Activated CD8-positive, alpha-beta T cell treated with anti-CD3 and anti-CD28 coated beads, Interleukin-2, amount 10 ng/mL, durations not matched to agents 7 days and 5 days (primary cell): ENCODE measurements at regions not wholly inside any gene's neighbourhood (a gene's known extent, or its start where the extent isn't known, plus 50 kb on each side); places are given as distances from the start of the nearest gene placed in this dataset.
"Not testable (repeated sequence)": the region's sequence is repeated elsewhere in the genome, so short reads cannot be mapped to it uniquely, and the experiment has no call there.

ENCODE experiments used
- ATAC-seq: fragments of 150-1000 bp; cut with Tn5 transposase; one replicate; pipeline ENCODE4 v1.10.0; 2021; ENCODE audit warnings: moderate library complexity
- CTCF ChIA-PET: fragments of 350-600 bp; sonication (Branson Sonifier 250); formaldehyde crosslinking; loops from one replicate; lab custom pipeline; 2021; ENCODE audit warnings: antibody characterized with exemption; lab: Charles Lee
- POLR2A ChIA-PET: fragments of 350-600 bp; sonication (Branson Sonifier 250); formaldehyde crosslinking; loops from one replicate; lab custom pipeline; 2021; ENCODE audit warnings: antibody characterized with exemption; lab: Charles Lee
- DNase-seq: peaks from one replicate; pipeline ENCODE4 v3.0.0-alpha.2; 2020
- H3K27ac Mint-ChIP-seq: one replicate; pipeline ENCODE4 v1.8.0; 2021; ENCODE audit warnings: mild to moderate bottlenecking, mixed read lengths
- H3K27me3 Mint-ChIP-seq: one replicate; pipeline ENCODE4 v1.8.0; 2021; ENCODE audit warnings: low read depth, mixed read lengths
- H3K36me3 Mint-ChIP-seq: one replicate; pipeline ENCODE4 v1.8.0; 2021; ENCODE audit warnings: low read depth, mixed read lengths
- H3K4me1 Mint-ChIP-seq: one replicate; pipeline ENCODE4 v1.8.0; 2021; ENCODE audit warnings: low read depth, mixed read lengths
- H3K4me3 Mint-ChIP-seq: one replicate; pipeline ENCODE4 v1.8.0; 2021; ENCODE audit warnings: mild to moderate bottlenecking, mixed read lengths
- H3K9me3 Mint-ChIP-seq: one replicate; pipeline ENCODE4 v1.8.0; 2022; ENCODE audit warnings: mixed read lengths; ENCODE audit not compliant: insufficient read depth

DNA sequence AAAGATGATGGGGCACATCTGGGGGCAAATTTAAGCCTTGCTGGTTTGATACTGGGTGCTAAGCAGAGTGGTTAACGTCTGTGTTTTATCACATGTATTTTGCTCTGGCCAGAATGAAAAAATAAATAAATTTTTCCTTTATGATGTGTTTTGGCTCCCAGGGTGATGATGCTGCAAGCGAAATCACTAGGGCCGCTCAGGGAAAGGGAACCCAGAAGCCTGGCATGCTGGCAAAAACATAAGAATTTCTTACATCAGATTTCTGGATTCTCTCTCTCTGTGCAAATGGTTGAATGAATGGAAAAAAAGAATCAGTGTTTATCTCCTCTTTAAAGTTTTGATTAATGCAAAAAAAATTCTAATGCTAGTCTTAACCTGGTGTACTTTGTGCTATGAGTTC is 1975.2 kb upstream of the C9orf72 start:
- DNase-seq (no peak), ATAC-seq (no peak)
- Mint-ChIP-seq H3K4me1 (no peaks in the 10 kb centered on the region), H3K36me3 (no peaks in the 10 kb centered on the region), H3K27me3 (no peaks in the 10 kb centered on the region), H3K4me3 (no peak overlapping the region), H3K9me3 (peaks cover 10% of the 10 kb centered on the region), H3K27ac (no peak overlapping the region)
- ChIA-PET CTCF (no interaction called here), POLR2A (no interaction called here)

DNA sequence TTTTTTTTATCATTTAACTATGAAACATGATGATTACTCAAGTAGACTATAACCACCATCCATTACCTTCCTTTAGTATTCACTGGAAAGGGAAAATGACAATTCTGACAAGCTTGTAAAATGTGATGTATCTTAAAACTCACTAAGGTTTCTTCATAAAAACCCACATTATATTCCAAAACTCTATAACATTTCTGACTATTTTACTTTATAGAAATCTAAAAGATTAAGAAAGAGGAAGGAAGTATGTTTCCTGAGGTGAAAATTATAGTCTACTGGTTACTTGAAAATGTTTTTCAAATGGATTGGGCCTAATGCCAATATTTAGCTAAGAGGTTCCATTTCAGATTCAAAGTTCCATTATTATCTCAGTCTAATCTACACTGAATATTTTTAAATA is 1982.2 kb upstream of the C9orf72 start:
- CTCF ChIA-PET, result no interaction called here
- H3K9me3 Mint-ChIP-seq, result peaks cover 8% of the 10 kb centered on the region
- H3K4me1 Mint-ChIP-seq, result no peaks in the 10 kb centered on the region
- POLR2A ChIA-PET, result no interaction called here
- DNase-seq (no peak), ATAC-seq (no peak)
- H3K4me3 Mint-ChIP-seq, result no peak overlapping the region
- H3K27me3 Mint-ChIP-seq, result no peaks in the 10 kb centered on the region
- H3K36me3 Mint-ChIP-seq, result no peaks in the 10 kb centered on the region
- H3K27ac Mint-ChIP-seq, result no peak overlapping the region

DNA sequence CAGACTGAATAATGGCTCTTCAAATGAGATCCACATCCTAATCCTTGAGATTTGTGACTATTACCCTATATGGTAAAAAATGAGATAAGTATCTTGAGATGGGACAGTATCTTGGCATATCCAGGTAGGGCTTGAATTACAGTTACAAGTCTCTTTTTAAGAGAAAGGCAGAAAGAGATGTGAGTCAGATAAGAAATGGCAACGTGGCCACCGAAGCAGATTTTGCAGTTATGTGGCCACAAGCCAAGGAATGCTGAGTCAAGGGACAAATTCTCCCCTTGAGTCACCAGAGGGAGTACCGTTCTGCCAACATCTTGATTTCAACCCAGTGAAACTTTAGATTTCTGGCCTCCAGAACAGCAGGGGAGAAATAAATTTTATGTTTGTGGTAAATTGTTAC is 1983.0 kb upstream of the C9orf72 start:
- DNase-seq (no peak), ATAC-seq (no peak)
- no peaks in the 10 kb centered on the region for H3K27me3 Mint-ChIP-seq
- ChIA-PET CTCF (no interaction called here), POLR2A (no interaction called here)
- no peak overlapping the region for H3K27ac Mint-ChIP-seq
- H3K36me3 Mint-ChIP-seq, result no peaks in the 10 kb centered on the region
- peaks cover 8% of the 10 kb centered on the region for H3K9me3 Mint-ChIP-seq
- no peak overlapping the region for H3K4me3 Mint-ChIP-seq
- H3K4me1 Mint-ChIP-seq, result no peaks in the 10 kb centered on the region

DNA sequence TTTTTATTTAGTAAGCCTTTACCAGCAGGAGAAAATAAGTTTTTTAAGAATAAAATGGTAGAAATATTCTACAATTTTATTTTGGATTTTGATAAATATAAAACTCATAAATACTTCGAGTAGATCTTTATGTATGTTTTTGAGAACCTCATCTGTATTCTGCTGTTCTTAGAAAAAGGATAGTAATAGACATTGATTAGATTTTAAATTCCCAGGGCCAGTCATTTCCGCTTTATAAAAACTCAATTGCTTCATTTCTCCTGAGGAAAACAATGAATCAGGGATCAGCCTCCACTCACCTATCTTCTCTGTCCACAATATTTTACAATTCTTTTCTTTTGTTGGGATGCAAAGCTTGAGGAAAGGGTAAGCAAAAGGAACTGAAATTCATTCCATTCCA is 1983.5 kb upstream of the C9orf72 start:
- ATAC-seq (no peak), DNase-seq (no peak)
- H3K27me3 Mint-ChIP-seq, result no peaks in the 10 kb centered on the region
- H3K9me3 Mint-ChIP-seq, result peaks cover 8% of the 10 kb centered on the region
- H3K27ac Mint-ChIP-seq, result no peak overlapping the region
- POLR2A ChIA-PET, result no interaction called here
- H3K36me3 Mint-ChIP-seq, result no peaks in the 10 kb centered on the region
- CTCF ChIA-PET, result no interaction called here
- no peak overlapping the region for H3K4me3 Mint-ChIP-seq
- no peaks in the 10 kb centered on the region for H3K4me1 Mint-ChIP-seq

DNA sequence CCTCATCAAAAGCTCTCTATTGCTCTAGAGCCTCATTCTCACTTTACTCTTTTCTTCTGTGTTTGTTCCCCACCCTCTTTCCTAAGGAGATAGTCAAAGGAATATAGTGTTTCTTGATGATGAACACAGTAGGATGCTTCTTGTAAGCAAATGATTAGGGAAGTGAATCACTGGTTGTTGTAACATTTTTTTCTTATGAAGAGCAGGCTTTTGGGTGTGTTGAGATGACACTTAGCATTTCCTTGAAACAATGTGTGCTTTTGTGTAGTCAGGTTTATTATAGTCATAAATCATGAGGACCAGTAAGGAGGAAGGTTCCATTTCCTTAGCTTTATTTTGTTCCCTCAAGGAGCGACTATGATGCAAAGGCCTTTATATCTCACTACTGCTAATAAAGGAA is 1991.3 kb upstream of the C9orf72 start:
- Mint-ChIP-seq H3K36me3 (no peaks in the 10 kb centered on the region), H3K27ac (no peak overlapping the region), H3K4me3 (no peak overlapping the region), H3K4me1 (no peaks in the 10 kb centered on the region), H3K9me3 (peaks cover 4% of the 10 kb centered on the region), H3K27me3 (no peaks in the 10 kb centered on the region)
- ATAC-seq, result no peak
- ChIA-PET POLR2A (no interaction called here), CTCF (no interaction called here)
- DNase-seq, result no peak

DNA sequence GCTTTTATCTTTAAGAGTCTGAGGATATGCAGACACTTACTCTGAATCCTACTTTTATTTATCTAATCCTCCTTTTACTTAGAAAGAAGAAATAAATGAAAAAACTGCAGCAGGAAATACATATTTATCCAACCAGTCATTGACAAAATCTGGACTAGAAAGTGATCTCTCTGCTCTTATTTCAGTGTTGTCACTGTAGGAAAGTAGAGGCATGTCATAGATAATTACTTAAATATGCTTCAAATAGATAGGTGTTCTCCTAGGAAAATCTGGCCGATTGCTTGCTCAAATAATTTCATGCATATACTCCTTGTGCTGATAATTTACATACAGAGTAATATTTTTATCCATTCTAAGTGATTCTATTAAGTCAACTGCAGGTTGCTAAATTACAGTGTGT is 2001.9 kb upstream of the C9orf72 start:
- Mint-ChIP-seq H3K36me3 (no peaks in the 10 kb centered on the region), H3K27ac (no peak overlapping the region), H3K4me1 (no peaks in the 10 kb centered on the region), H3K27me3 (no peaks in the 10 kb centered on the region), H3K9me3 (peaks cover 5% of the 10 kb centered on the region), H3K4me3 (no peak overlapping the region)
- ATAC-seq, result no peak
- ChIA-PET CTCF (no interaction called here), POLR2A (no interaction called here)
- no peak for DNase-seq

- Mint-ChIP-seq H3K27me3 (no peaks in the 10 kb centered on the region), H3K27ac (no peak overlapping the region), H3K4me3 (no peak overlapping the region), H3K4me1 (no peaks in the 10 kb centered on the region), H3K36me3 (no peaks in the 10 kb centered on the region), H3K9me3 (peaks cover 5% of the 10 kb centered on the region)
- no peak for ATAC-seq
- POLR2A ChIA-PET, result no interaction called here
- DNase-seq, result no peak
- CTCF ChIA-PET, result no interaction called here
Observed at GRCh38 chr9:29588361-29588760, 2015.1 kb upstream of the C9orf72 start.

- Mint-ChIP-seq H3K9me3 (peaks cover 8% of the 10 kb centered on the region), H3K27ac (no peak overlapping the region), H3K4me3 (no peak overlapping the region), H3K27me3 (no peaks in the 10 kb centered on the region), H3K4me1 (no peaks in the 10 kb centered on the region), H3K36me3 (no peaks in the 10 kb centered on the region)
- POLR2A ChIA-PET, result no interaction called here
- DNase-seq (no peak), ATAC-seq (no peak)
- CTCF ChIA-PET, result no interaction called here
Observed at GRCh38 chr9:29609282-29609681, 2036.0 kb upstream of the C9orf72 start.

GRCh38 chr9:29613773-29614172 is 2040.5 kb upstream of the C9orf72 start:
- ChIA-PET CTCF (no interaction called here), POLR2A (no interaction called here)
- Mint-ChIP-seq H3K36me3 (no peaks in the 10 kb centered on the region), H3K9me3 (no peaks in the 10 kb centered on the region), H3K4me3 (no peak overlapping the region), H3K4me1 (no peaks in the 10 kb centered on the region), H3K27me3 (no peaks in the 10 kb centered on the region), H3K27ac (no peak overlapping the region)
- ATAC-seq, result no peak
- no peak for DNase-seq

GRCh38 chr9:29616844-29617243 is 2043.6 kb upstream of the C9orf72 start:
- ChIA-PET POLR2A (no interaction called here), CTCF (no interaction called here)
- Mint-ChIP-seq H3K9me3 (no peaks in the 10 kb centered on the region), H3K36me3 (no peaks in the 10 kb centered on the region), H3K4me3 (no peak overlapping the region), H3K4me1 (no peaks in the 10 kb centered on the region), H3K27me3 (no peaks in the 10 kb centered on the region), H3K27ac (no peak overlapping the region)
- no peak for ATAC-seq
- no peak for DNase-seq

DNA sequence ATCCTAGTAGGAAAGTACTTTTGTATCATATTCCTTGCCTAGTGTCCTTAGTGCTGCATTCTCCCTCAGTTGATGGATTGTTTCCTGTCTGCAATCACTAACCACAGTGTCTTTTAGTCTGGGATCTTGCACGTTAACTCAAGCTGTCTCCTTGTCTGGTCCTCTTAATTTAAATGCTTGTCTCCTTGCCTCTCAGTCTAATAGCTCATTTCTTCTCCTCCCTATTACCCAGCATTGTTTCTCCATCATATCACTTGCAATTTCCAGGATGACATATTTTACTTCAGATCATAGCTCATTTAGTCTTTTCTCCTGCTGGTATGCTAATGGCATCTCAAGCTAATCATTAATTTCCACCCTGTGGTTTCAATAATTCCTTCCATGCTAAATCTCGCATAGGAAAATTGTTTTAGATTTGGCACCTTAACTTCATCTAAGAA is 2052.0 kb upstream of the C9orf72 start:
- POLR2A ChIA-PET, result no interaction called here
- Mint-ChIP-seq H3K4me3 (no peak overlapping the region), H3K27me3 (no peaks in the 10 kb centered on the region), H3K4me1 (no peaks in the 10 kb centered on the region), H3K9me3 (peaks cover 11% of the 10 kb centered on the region), H3K27ac (no peak overlapping the region), H3K36me3 (no peaks in the 10 kb centered on the region)
- DNase-seq, result no peak
- CTCF ChIA-PET, result no interaction called here
- ATAC-seq, result no peak

GRCh38 chr9:29625931-29626330 is 2052.7 kb upstream of the C9orf72 start:
- no peak for DNase-seq
- Mint-ChIP-seq H3K4me3 (no peak overlapping the region), H3K27ac (no peak overlapping the region), H3K9me3 (peaks cover 14% of the 10 kb centered on the region), H3K27me3 (no peaks in the 10 kb centered on the region), H3K4me1 (no peaks in the 10 kb centered on the region), H3K36me3 (no peaks in the 10 kb centered on the region)
- ATAC-seq, result no peak
- ChIA-PET POLR2A (no interaction called here), CTCF (no interaction called here)

DNA sequence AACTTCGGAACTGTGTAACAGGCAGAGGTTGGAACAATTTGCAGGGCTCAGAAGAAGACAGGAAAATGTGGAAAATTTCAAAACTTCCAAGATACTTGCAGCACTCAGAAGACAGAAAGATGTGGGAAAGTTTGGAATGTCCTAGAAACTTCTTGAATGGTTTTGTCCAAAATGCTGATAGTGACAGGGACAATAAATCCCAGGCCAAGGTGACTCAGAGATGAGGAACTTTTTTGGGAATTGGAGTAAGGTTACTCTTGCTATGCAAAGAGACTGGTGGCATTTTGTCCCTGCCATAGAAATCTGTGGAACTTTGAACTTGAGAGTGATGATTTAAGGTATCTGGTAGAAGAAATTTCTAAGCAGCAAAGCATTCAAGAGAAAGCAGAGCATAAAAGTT is 2055.6 kb upstream of the C9orf72 start:
- H3K4me3 Mint-ChIP-seq, CTCF ChIA-PET, POLR2A ChIA-PET, H3K36me3 Mint-ChIP-seq, DNase-seq, H3K4me1 Mint-ChIP-seq, H3K27me3 Mint-ChIP-seq, H3K27ac Mint-ChIP-seq, ATAC-seq: not testable (repeated sequence)
- H3K9me3 Mint-ChIP-seq, result peaks cover 22% of the 10 kb centered on the region
